GM23338 (cell line): ENCODE measurements at regions not wholly inside any gene's neighbourhood (a gene's known extent, or its start where the extent isn't known, plus 50 kb on each side); places are given as distances from the start of the nearest gene placed in this dataset.

Source experiments
- ATAC-seq: fragments of 200-7000 bp; cut with Tn5 transposase; 3 replicates; pipeline ENCODE4 v1.9.1; 2020
- DNase-seq: peaks from one replicate; pipeline ENCODE4 v3.0.0-alpha.2; 2015; ENCODE audit warnings: low spot score
- H2AFZ ChIP-seq: fragments of 200-600 bp; sonication (generic); 2 replicates; pipeline ENCODE4 v1.8.0; 2016; ENCODE audit warnings: antibody characterized with exemption, mild to moderate bottlenecking, moderate library complexity
- H3F3A ChIP-seq: fragments of 200-600 bp; sonication (generic); replicated peaks from 2 replicates; pipeline ENCODE4 v1.8.0; 2017; ENCODE audit warnings: antibody characterized with exemption, mixed run types, low read depth
- H3K27ac ChIP-seq: fragments of 200-600 bp; sonication (generic); 2 replicates; pipeline ENCODE4 v1.6.1; 2016; ENCODE audit warnings: low read depth
- H3K27me3 ChIP-seq: fragments of 200-600 bp; sonication (generic); 2 replicates; pipeline ENCODE4 v1.8.0; 2016; ENCODE audit warnings: mild to moderate bottlenecking, mixed run types, moderate library complexity; ENCODE audit not compliant: insufficient read depth
- H3K36me3 ChIP-seq: fragments of 200-600 bp; sonication (generic); 2 replicates; pipeline ENCODE4 v1.8.0; 2016; ENCODE audit warnings: mild to moderate bottlenecking; ENCODE audit not compliant: insufficient read depth
- H3K4me1 ChIP-seq: fragments of 200-600 bp; sonication (generic); 2 replicates; pipeline ENCODE4 v1.8.0; 2016; ENCODE audit warnings: mild to moderate bottlenecking, moderate library complexity; ENCODE audit not compliant: insufficient read depth
- H3K4me2 ChIP-seq: fragments of 200-600 bp; sonication (generic); 2 replicates; pipeline ENCODE4 v1.7.1; 2017; ENCODE audit warnings: mixed run types
- H3K4me3 ChIP-seq: fragments of 200-600 bp; sonication (generic); 2 replicates; pipeline ENCODE4 v1.6.1; 2016; ENCODE audit warnings: mixed run types
- H3K79me2 ChIP-seq: fragments of 200-600 bp; sonication (generic); replicated peaks from 2 replicates; pipeline ENCODE4 v1.8.0; 2017; ENCODE audit warnings: mild to moderate bottlenecking; ENCODE audit not compliant: insufficient read depth
- H3K9me2 ChIP-seq: fragments of 200-600 bp; sonication (generic); 2 replicates; pipeline ENCODE4 v1.8.0; 2017; ENCODE audit not compliant: insufficient read depth
- H4K20me1 ChIP-seq: fragments of 200-600 bp; sonication (generic); replicated peaks from 2 replicates; pipeline ENCODE4 v1.8.0; 2017; ENCODE audit warnings: mild to moderate bottlenecking; ENCODE audit not compliant: insufficient read depth
- H3K27ac Mint-ChIP-seq: 2 replicates; pipeline ENCODE4 v1.8.0; 2020; ENCODE audit warnings: inconsistent platforms, mild to moderate bottlenecking, moderate library complexity, mixed read lengths
- H3K27me3 Mint-ChIP-seq: 3 replicates; pipeline ENCODE4 v1.8.0; 2022; ENCODE audit warnings: low read depth, mild to moderate bottlenecking, moderate library complexity, mixed read lengths, inconsistent platforms; ENCODE audit not compliant: insufficient read depth, poor library complexity
- H3K36me3 Mint-ChIP-seq: 3 replicates; pipeline ENCODE4 v1.8.0; 2021; ENCODE audit warnings: low read depth, mild to moderate bottlenecking, inconsistent platforms, moderate library complexity, mixed read lengths
- H3K4me1 Mint-ChIP-seq: 3 replicates; pipeline ENCODE4 v1.8.0; 2020; ENCODE audit warnings: mild to moderate bottlenecking, inconsistent platforms, mixed read lengths
- H3K4me3 Mint-ChIP-seq: 3 replicates; pipeline ENCODE4 v1.8.0; 2021; ENCODE audit warnings: moderate library complexity, mild to moderate bottlenecking, inconsistent platforms, mixed read lengths
- H3K9me3 Mint-ChIP-seq: 3 replicates; pipeline ENCODE4 v1.8.0; 2020; ENCODE audit warnings: moderate library complexity, mild to moderate bottlenecking, inconsistent platforms, mixed read lengths
- EZH2 ChIP-seq: fragments of 200-600 bp; sonication (generic); IDR thresholded peaks from one replicate; pipeline ENCODE4 v1.8.0; 2017; ENCODE audit warnings: antibody characterized with exemption, mild to moderate bottlenecking, low read depth; ENCODE audit not compliant: unreplicated experiment
- EZH2phosphoT487 ChIP-seq: fragments of 200-600 bp; sonication (generic); IDR thresholded peaks from one replicate; pipeline ENCODE4 v1.8.1; 2018; ENCODE audit warnings: antibody characterized with exemption; ENCODE audit not compliant: unreplicated experiment
- JUNB ChIP-seq: IDR thresholded peaks from one replicate; pipeline ENCODE4 v1.6.1; 2016; ENCODE audit warnings: antibody characterized with exemption; ENCODE audit not compliant: unreplicated experiment
- NANOG ChIP-seq: IDR thresholded peaks from 2 replicates; pipeline ENCODE4 v1.6.1; 2016; ENCODE audit warnings: antibody characterized with exemption, borderline replicate concordance
- POLR2AphosphoS5 ChIP-seq: IDR thresholded peaks from 2 replicates; pipeline ENCODE4 v1.6.1; 2016; ENCODE audit warnings: antibody characterized with exemption, low read depth
- STAT1 ChIP-seq: IDR thresholded peaks from one replicate; pipeline ENCODE4 v1.6.1; 2016; ENCODE audit warnings: antibody characterized with exemption; ENCODE audit not compliant: unreplicated experiment
- ZNF114 ChIP-seq: fragments of 250-450 bp; sonication (Bioruptor Pico); IDR thresholded peaks from 2 replicates; pipeline ENCODE4 v1.5.0; 2020; ENCODE audit warnings: mild to moderate bottlenecking, moderate library complexity
- ZNF331 ChIP-seq: fragments of 250-450 bp; sonication (Bioruptor Pico); IDR thresholded peaks from 2 replicates; pipeline ENCODE4 v1.5.0; 2020; ENCODE audit warnings: low read depth, mild to moderate bottlenecking, moderate library complexity
- TF ChIP-seq, protein P1 (sequence below), 2 experiments: fragments of 200-600 bp in 1 of 2; sonication (generic) in 1 of 2; conservative IDR thresholded peaks; 2 replicates each; pipeline versions ENCODE4 v1.5.1 to v1.6.1; 2016 to 2017; ENCODE audit warnings: antibody characterized with exemption in 2 of 2, low read depth in 2 of 2, mild to moderate bottlenecking in 2 of 2, moderate library complexity in 1 of 2
- TF ChIP-seq, protein P2 (sequence below): IDR thresholded peaks from 2 replicates; pipeline ENCODE4 v1.6.1; 2016; ENCODE audit warnings: antibody characterized with exemption
- TF ChIP-seq, protein P3 (sequence below): IDR thresholded peaks from one replicate; pipeline ENCODE4 v1.6.1; 2018; ENCODE audit warnings: antibody characterized with exemption; ENCODE audit not compliant: unreplicated experiment
- TF ChIP-seq, protein P4 (sequence below): fragments of 250-450 bp; sonication (Bioruptor Pico); IDR thresholded peaks from 2 replicates; pipeline ENCODE4 v1.5.0; 2020; ENCODE audit warnings: mild to moderate bottlenecking, moderate library complexity

DNA sequence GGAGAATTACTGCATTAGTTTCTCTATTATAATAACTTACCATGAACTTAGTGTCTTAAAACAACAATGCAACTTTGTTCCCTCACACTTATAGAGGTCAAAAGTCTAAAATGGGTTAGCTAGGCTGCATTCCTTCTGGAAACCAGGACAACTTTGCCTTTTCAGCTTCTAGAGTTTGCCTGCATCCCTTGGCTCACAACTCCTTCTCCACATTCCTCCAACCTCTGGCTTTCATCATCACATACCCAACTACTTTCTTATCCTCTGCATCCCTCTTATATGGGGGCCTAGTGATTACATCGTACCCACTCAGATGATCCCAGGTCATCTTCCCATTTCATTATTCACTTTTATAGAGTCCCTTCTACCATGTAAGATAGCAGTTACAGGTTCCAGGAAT lies 251.1 kb downstream of the C12orf50 start (continued):
- TF ChIP-seq, protein P1, sequence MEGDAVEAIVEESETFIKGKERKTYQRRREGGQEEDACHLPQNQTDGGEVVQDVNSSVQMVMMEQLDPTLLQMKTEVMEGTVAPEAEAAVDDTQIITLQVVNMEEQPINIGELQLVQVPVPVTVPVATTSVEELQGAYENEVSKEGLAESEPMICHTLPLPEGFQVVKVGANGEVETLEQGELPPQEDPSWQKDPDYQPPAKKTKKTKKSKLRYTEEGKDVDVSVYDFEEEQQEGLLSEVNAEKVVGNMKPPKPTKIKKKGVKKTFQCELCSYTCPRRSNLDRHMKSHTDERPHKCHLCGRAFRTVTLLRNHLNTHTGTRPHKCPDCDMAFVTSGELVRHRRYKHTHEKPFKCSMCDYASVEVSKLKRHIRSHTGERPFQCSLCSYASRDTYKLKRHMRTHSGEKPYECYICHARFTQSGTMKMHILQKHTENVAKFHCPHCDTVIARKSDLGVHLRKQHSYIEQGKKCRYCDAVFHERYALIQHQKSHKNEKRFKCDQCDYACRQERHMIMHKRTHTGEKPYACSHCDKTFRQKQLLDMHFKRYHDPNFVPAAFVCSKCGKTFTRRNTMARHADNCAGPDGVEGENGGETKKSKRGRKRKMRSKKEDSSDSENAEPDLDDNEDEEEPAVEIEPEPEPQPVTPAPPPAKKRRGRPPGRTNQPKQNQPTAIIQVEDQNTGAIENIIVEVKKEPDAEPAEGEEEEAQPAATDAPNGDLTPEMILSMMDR (conservative IDR thresholded peaks at IDR 0.05; ENCODE audit: low read depth in 2 of 2) = no peak
- TF ChIP-seq EZH2 (no peak), ZNF114 (CRISPR knock-in tag) (no peak), ZNF331 (no peak), POLR2AphosphoS5 (no peak), EZH2phosphoT487 (no peak), JUNB (no peak), STAT1 (no peak), NANOG (no peak)
- TF ChIP-seq, protein P2, sequence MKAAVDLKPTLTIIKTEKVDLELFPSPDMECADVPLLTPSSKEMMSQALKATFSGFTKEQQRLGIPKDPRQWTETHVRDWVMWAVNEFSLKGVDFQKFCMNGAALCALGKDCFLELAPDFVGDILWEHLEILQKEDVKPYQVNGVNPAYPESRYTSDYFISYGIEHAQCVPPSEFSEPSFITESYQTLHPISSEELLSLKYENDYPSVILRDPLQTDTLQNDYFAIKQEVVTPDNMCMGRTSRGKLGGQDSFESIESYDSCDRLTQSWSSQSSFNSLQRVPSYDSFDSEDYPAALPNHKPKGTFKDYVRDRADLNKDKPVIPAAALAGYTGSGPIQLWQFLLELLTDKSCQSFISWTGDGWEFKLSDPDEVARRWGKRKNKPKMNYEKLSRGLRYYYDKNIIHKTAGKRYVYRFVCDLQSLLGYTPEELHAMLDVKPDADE = no peak
- TF ChIP-seq, protein P3, sequence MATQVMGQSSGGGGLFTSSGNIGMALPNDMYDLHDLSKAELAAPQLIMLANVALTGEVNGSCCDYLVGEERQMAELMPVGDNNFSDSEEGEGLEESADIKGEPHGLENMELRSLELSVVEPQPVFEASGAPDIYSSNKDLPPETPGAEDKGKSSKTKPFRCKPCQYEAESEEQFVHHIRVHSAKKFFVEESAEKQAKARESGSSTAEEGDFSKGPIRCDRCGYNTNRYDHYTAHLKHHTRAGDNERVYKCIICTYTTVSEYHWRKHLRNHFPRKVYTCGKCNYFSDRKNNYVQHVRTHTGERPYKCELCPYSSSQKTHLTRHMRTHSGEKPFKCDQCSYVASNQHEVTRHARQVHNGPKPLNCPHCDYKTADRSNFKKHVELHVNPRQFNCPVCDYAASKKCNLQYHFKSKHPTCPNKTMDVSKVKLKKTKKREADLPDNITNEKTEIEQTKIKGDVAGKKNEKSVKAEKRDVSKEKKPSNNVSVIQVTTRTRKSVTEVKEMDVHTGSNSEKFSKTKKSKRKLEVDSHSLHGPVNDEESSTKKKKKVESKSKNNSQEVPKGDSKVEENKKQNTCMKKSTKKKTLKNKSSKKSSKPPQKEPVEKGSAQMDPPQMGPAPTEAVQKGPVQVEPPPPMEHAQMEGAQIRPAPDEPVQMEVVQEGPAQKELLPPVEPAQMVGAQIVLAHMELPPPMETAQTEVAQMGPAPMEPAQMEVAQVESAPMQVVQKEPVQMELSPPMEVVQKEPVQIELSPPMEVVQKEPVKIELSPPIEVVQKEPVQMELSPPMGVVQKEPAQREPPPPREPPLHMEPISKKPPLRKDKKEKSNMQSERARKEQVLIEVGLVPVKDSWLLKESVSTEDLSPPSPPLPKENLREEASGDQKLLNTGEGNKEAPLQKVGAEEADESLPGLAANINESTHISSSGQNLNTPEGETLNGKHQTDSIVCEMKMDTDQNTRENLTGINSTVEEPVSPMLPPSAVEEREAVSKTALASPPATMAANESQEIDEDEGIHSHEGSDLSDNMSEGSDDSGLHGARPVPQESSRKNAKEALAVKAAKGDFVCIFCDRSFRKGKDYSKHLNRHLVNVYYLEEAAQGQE = no peak

DNA sequence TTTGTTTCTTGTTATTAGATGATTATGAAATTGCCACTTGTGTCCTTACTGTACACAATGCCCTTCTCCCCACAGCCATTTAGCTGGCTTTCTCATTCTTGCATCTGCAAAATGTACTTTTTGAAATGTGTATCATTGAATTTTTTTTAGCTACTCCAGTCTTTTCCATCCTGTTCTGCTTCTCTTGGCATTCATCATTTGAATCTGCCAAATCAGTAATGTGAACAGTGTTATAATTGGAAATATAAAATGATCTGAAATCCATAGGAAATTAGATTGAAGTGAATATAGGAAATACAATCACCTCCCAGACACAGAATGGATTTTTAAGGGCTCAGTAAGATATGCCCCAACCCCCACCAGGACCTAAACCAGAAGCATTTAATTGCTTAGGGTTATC lies 253.4 kb downstream of the C12orf50 start:
- Mint-ChIP-seq H3K27ac (no peak overlapping the region), H3K9me3 (no peaks in the 10 kb centered on the region), H3K4me3 (no peak overlapping the region), H3K36me3 (no peaks in the 10 kb centered on the region), H3K27me3 (peaks cover 1% of the 10 kb centered on the region), H3K4me1 (no peaks in the 10 kb centered on the region)
- H3K9me2 ChIP-seq = no peaks in the 10 kb centered on the region; the same call in 1 of the 2 replicates
- no peak overlapping the region for H3K4me2 ChIP-seq
- H3F3A ChIP-seq = no peaks in the 10 kb centered on the region
- DNase-seq (no peak), ATAC-seq (no peak)
- no peaks in the 10 kb centered on the region for H3K27me3 ChIP-seq
- H3K36me3 ChIP-seq = no peaks in the 10 kb centered on the region
- H3K4me3 ChIP-seq = no peak overlapping the region
- H3K27ac ChIP-seq = no peak overlapping the region
- H4K20me1 ChIP-seq = no peaks in the 10 kb centered on the region
- no peaks in the 10 kb centered on the region for H3K79me2 ChIP-seq
- H2AFZ ChIP-seq = no peak overlapping the region
- no peaks in the 10 kb centered on the region for H3K4me1 ChIP-seq
- TF ChIP-seq, protein P2 = no peak
- TF ChIP-seq JUNB (no peak), STAT1 (no peak)
- TF ChIP-seq, protein P4, sequence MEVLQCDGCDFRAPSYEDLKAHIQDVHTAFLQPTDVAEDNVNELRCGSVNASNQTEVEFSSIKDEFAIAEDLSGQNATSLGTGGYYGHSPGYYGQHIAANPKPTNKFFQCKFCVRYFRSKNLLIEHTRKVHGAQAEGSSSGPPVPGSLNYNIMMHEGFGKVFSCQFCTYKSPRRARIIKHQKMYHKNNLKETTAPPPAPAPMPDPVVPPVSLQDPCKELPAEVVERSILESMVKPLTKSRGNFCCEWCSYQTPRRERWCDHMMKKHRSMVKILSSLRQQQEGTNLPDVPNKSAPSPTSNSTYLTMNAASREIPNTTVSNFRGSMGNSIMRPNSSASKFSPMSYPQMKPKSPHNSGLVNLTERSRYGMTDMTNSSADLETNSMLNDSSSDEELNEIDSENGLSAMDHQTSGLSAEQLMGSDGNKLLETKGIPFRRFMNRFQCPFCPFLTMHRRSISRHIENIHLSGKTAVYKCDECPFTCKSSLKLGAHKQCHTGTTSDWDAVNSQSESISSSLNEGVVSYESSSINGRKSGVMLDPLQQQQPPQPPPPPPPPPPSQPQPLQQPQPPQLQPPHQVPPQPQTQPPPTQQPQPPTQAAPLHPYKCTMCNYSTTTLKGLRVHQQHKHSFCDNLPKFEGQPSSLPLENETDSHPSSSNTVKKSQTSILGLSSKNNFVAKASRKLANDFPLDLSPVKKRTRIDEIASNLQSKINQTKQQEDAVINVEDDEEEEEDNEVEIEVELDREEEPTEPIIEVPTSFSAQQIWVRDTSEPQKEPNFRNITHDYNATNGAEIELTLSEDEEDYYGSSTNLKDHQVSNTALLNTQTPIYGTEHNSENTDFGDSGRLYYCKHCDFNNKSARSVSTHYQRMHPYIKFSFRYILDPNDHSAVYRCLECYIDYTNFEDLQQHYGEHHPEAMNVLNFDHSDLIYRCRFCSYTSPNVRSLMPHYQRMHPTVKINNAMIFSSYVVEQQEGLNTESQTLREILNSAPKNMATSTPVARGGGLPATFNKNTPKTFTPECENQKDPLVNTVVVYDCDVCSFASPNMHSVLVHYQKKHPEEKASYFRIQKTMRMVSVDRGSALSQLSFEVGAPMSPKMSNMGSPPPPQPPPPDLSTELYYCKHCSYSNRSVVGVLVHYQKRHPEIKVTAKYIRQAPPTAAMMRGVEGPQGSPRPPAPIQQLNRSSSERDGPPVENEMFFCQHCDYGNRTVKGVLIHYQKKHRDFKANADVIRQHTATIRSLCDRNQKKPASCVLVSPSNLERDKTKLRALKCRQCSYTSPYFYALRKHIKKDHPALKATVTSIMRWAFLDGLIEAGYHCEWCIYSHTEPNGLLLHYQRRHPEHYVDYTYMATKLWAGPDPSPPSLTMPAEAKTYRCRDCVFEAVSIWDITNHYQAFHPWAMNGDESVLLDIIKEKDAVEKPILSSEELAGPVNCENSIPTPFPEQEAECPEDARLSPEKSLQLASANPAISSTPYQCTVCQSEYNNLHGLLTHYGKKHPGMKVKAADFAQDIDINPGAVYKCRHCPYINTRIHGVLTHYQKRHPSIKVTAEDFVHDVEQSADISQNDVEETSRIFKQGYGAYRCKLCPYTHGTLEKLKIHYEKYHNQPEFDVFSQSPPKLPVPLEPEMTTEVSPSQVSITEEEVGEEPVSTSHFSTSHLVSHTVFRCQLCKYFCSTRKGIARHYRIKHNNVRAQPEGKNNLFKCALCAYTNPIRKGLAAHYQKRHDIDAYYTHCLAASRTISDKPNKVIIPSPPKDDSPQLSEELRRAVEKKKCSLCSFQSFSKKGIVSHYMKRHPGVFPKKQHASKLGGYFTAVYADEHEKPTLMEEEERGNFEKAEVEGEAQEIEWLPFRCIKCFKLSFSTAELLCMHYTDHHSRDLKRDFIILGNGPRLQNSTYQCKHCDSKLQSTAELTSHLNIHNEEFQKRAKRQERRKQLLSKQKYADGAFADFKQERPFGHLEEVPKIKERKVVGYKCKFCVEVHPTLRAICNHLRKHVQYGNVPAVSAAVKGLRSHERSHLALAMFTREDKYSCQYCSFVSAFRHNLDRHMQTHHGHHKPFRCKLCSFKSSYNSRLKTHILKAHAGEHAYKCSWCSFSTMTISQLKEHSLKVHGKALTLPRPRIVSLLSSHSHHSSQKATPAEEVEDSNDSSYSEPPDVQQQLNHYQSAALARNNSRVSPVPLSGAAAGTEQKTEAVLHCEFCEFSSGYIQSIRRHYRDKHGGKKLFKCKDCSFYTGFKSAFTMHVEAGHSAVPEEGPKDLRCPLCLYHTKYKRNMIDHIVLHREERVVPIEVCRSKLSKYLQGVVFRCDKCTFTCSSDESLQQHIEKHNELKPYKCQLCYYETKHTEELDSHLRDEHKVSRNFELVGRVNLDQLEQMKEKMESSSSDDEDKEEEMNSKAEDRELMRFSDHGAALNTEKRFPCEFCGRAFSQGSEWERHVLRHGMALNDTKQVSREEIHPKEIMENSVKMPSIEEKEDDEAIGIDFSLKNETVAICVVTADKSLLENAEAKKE (CRISPR knock-in tag) = no peak
